Psoas muscle (tissue), 7 donors: ENCODE measurements at regions not wholly inside any gene's neighbourhood (a gene's known extent, or its start where the extent isn't known, plus 50 kb on each side); places are given as distances from the start of the nearest gene placed in this dataset.

Experiments
- ATAC-seq, 4 donors: fragments of 200-7000 bp; cut with Tn5 transposase; one replicate each; pipeline ENCODE4 v1.9.1; 2020; ENCODE audit warnings: moderate library complexity in 3 of 4, mild to moderate bottlenecking in 2 of 4
- DNase-seq, 2 donors: peaks; one replicate each; pipeline ENCODE4 v3.0.0-alpha.2; 2020
- H3K27ac ChIP-seq: fragments of 200-600 bp; one replicate; pipeline ENCODE4 v1.8.0; 2022
- H3K27me3 ChIP-seq, 3 donors: fragments of 200-600 bp in 1 of 3; one replicate each; pipeline versions ENCODE4 v1.6.1 to v1.8.0; 2013 to 2022; ENCODE audit warnings: low read length in 2 of 3, mild to moderate bottlenecking in 2 of 3, moderate library complexity in 1 of 3; ENCODE audit not compliant: insufficient read depth in 3 of 3
- H3K36me3 ChIP-seq, 2 donors: fragments of 200-600 bp in 1 of 2; one replicate each; pipeline versions ENCODE4 v1.6.1 to v1.8.0; 2013 to 2022; ENCODE audit warnings: low read depth in 1 of 2, mild to moderate bottlenecking in 1 of 2, moderate library complexity in 1 of 2; ENCODE audit not compliant: insufficient read depth in 1 of 2
- H3K4me1 ChIP-seq: fragments of 200-600 bp; one replicate; pipeline ENCODE4 v1.8.0; 2022
- H3K4me3 ChIP-seq: fragments of 200-600 bp; one replicate; pipeline ENCODE4 v1.8.0; 2022; ENCODE audit warnings: mild to moderate bottlenecking
- H3K9me3 ChIP-seq: fragments of 200-600 bp; one replicate; pipeline ENCODE4 v1.8.0; 2022
- WGBS, 3 donors: extraction: QIAGEN DNeasy Blood & Tissue Kit; methylation state at CpG; one replicate each; pipeline versions ENCODE4 v1.1.6 to v1.1.7; 2013; 5-methylcytosine and 5-hydroxymethylcytosine counted together
- intact Hi-C, 2 donors: fragments of 100-400 bp; cut with DNase I; formaldehyde crosslinking; loops; one replicate each; pipeline versions ENCODE4 v1.11.0 to v1.14.2; 2022
- TF ChIP-seq, protein P1 (sequence below): fragments of 200-600 bp; IDR thresholded peaks from one replicate; pipeline ENCODE4 v1.8.0; 2022; ENCODE audit warnings: antibody characterized with exemption
- donor health status: healthy with polysubstance abuse.
- donor health status: DM: no; HTN: no; CAD: no; lungs with moderate emphysema.
- donor health status: Bipolar disorder and iron deficiency.
- donor health status: healthy.
- donor health status: DM: yes; HTN: yes; CAD: no.
- donor health status: DM: no; HTN: no; CAD: no.
- donor health status: DM: yes; HTN: yes; CAD: no.

DNA sequence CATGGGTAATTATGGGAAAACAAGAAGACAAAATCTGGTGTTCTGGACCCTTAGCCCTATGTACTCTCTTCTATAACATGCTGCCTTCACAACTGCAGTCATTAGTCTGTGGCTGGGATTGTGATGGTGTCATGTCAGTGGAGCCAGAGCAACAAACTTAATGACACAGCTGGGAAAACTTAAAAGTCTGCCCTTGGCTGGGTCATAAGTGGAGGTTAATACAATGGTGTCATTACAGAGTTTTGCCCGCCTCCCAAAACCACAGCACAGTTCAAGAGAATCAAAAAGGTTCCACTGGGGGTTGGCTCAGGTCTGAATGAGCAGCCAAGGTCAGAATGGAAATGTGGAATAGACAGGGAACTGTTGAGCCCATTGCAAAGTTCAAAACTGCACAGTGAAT lies 455.7 kb upstream of the PIK3C3 start:
- intact Hi-C loops, result loop anchor here in 1 of 2 donors (5.0 kb wide), 1 partner anchor 948 kb away; no protein-coding TSS in a partner anchor
- H3K27ac ChIP-seq, result no peak overlapping the region
- ATAC-seq, result no peak
- no peaks in the 10 kb centered on the region for H3K9me3 ChIP-seq
- H3K36me3 ChIP-seq, result no peaks in the 10 kb centered on the region
- TF ChIP-seq, protein P1, sequence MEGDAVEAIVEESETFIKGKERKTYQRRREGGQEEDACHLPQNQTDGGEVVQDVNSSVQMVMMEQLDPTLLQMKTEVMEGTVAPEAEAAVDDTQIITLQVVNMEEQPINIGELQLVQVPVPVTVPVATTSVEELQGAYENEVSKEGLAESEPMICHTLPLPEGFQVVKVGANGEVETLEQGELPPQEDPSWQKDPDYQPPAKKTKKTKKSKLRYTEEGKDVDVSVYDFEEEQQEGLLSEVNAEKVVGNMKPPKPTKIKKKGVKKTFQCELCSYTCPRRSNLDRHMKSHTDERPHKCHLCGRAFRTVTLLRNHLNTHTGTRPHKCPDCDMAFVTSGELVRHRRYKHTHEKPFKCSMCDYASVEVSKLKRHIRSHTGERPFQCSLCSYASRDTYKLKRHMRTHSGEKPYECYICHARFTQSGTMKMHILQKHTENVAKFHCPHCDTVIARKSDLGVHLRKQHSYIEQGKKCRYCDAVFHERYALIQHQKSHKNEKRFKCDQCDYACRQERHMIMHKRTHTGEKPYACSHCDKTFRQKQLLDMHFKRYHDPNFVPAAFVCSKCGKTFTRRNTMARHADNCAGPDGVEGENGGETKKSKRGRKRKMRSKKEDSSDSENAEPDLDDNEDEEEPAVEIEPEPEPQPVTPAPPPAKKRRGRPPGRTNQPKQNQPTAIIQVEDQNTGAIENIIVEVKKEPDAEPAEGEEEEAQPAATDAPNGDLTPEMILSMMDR, result no peak
- no peaks in the 10 kb centered on the region for H3K4me1 ChIP-seq
- WGBS, 3 donors, result 58 to 81% (median 71%) methylated on average over 1 of the region's 1 CpG
- no peaks in the 10 kb centered on the region for H3K27me3 ChIP-seq
- DNase-seq, result no peak
- H3K4me3 ChIP-seq, result no peak overlapping the region

DNA sequence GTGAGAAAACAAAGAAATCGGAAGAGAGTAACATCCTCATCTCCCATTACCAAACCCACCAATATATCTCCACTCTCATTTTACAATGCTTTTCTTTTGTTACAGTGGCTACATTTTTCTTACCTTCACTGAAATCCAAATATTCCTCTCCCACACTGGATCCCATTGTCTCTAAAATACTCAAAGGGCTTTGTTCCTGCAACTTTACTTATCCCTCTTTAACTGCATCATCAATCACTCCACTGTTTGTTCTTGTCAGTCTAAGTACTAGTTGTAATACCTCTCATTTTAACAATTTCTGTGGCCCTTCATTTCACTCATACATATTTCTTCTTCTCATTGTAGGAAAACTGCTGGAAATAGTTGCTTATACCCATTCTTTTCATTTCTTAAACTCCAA lies 464.2 kb upstream of the PIK3C3 start:
- 77 to 90% (median 83%) methylated on average over 1 of the region's 1 CpG for WGBS, 3 donors
- H3K27me3 ChIP-seq, result no peaks in the 10 kb centered on the region
- H3K4me3 ChIP-seq, result no peak overlapping the region
- intact Hi-C loops, result no loop called here
- DNase-seq (no peak), ATAC-seq (no peak)
- H3K36me3 ChIP-seq, result no peaks in the 10 kb centered on the region
- H3K27ac ChIP-seq, result no peak overlapping the region
- TF ChIP-seq, protein P1, result no peak
- no peaks in the 10 kb centered on the region for H3K9me3 ChIP-seq
- H3K4me1 ChIP-seq, result no peaks in the 10 kb centered on the region

DNA sequence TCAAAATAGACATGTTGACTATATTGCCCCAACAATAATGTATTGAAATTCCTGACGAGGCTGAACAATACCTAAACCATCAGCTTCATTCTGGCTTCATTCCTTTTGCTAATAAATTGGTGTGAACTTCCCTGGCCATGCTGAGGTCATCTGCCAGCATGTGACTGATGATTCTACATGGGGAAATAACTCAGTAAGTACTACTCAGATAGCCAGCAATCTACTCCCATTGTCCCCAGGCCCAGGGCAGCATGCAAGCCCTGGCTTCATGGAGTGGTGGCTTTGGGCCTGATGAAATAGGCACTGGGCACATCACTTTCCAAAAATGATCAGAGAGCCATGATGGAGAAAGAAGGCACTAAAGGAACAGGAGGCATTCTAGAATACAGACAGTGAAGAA lies 468.5 kb upstream of the PIK3C3 start:
- 20 to 31% (median 27%) methylated on average over 1 of the region's 1 CpG for WGBS, 3 donors
- Histone ChIP-seq H3K4me3 (no peak overlapping the region), H3K4me1 (no peaks in the 10 kb centered on the region), H3K27me3 (no peaks in the 10 kb centered on the region), H3K9me3 (no peaks in the 10 kb centered on the region), H3K27ac (no peak overlapping the region), H3K36me3 (no peaks in the 10 kb centered on the region)
- no peak for DNase-seq
- TF ChIP-seq, protein P1, result no peak
- intact Hi-C loops, result no loop called here
- no peak for ATAC-seq

GRCh38 chr18:41484069-41484468 lies 471.0 kb upstream of the PIK3C3 start:
- no peaks in the 10 kb centered on the region for H3K36me3 ChIP-seq
- TF ChIP-seq, protein P1, result no peak
- H3K4me1 ChIP-seq, result no peaks in the 10 kb centered on the region
- no peaks in the 10 kb centered on the region for H3K27me3 ChIP-seq
- no peak overlapping the region for H3K4me3 ChIP-seq
- ATAC-seq (no peak), DNase-seq (no peak)
- intact Hi-C loops, result no loop called here
- WGBS, 3 donors, result 84 to 100% (median 96%) methylated on average over 1 of the region's 1 CpG
- H3K27ac ChIP-seq, result no peak overlapping the region
- H3K9me3 ChIP-seq, result no peaks in the 10 kb centered on the region

- WGBS, 3 donors, result 72 to 74% (median 73%) methylated on average over 4 of the region's 4 CpGs
- Histone ChIP-seq H3K4me1 (no peaks in the 10 kb centered on the region), H3K9me3 (no peaks in the 10 kb centered on the region), H3K36me3 (no peaks in the 10 kb centered on the region), H3K27ac (no peak overlapping the region), H3K27me3 (no peaks in the 10 kb centered on the region), H3K4me3 (no peak overlapping the region)
- TF ChIP-seq, protein P1, result no peak
- ATAC-seq, result no peak
- DNase-seq, result no peak
- intact Hi-C loops, result no loop called here
These were observed 472.5 kb upstream of the PIK3C3 start for GRCh38 chr18:41482501-41482900.
